K562 (cell line): ENCODE measurements at regions not wholly inside any gene's neighbourhood (a gene's known extent, or its start where the extent isn't known, plus 50 kb on each side); places are given as distances from the start of the nearest gene placed in this dataset.
"Not testable (repeated sequence)": the region's sequence is repeated elsewhere in the genome, so short reads cannot be mapped to it uniquely, and the experiment has no call there.

Experiments
- ATAC-seq: fragments of 200-7000 bp; cut with Tn5 transposase; 3 replicates; pipeline ENCODE4 v1.9.1; 2020; ENCODE audit warnings: moderate library complexity
- BruUV-seq: library from RNA; stranded (reverse); fragments of 400-500 nt; replicated peaks from 2 replicates; lab custom pipeline; 2021; lab: Mats Ljungman, UMichigan
- CTCF ChIA-PET: fragments of 300-600 bp; formaldehyde crosslinking; extraction: SDS; loops from one replicate; lab custom pipeline; 2021; ENCODE audit warnings: low intra/inter-chr PET ratio; lab: Yijun Ruan, JAX
- POLR2A ChIA-PET: fragments of 300-600, 350-650 bp; sonication (Branson Sonifier 250); formaldehyde crosslinking; extraction: SDS; loops from one replicate; lab custom pipeline; 2021; ENCODE audit warnings: antibody characterized with exemption, inconsistent platforms; lab: Yijun Ruan, JAX
- DNase-seq, 4 experiments: peaks; one replicate each; pipeline versions ENCODE4 v3.0.0 to v3.0.0-alpha.2; 2011 to 2018; ENCODE audit warnings: low spot score in 3 of 4, mixed read lengths in 3 of 4; ENCODE audit errors: extremely low read depth in 1 of 4
- FAIRE-seq: peaks from 2 replicates; lab custom pipeline; 2011; peaks lifted over from hg19 to GRCh38; lab: Jason Lieb, UNC
- H2AFZ ChIP-seq: 2 replicates; pipeline ENCODE4 v1.6.0; 2011; ENCODE audit warnings: low read depth, low read length, control low read depth, inconsistent platforms
- H3K27ac ChIP-seq: fragments of 200-600 bp; 3 replicates; pipeline ENCODE4 v1.8.0; 2011; ENCODE audit warnings: low read depth, mild to moderate bottlenecking, control low read depth, inconsistent platforms, low read length, moderate library complexity, mixed read lengths; ENCODE audit errors: extremely low read depth
- H3K27me3 ChIP-seq, 2 experiments: fragments of 300-600 bp in 1 of 2; 2 replicates in 1 of 2; 3 replicates in 1 of 2; pipeline versions ENCODE4 v1.6.0 to v1.8.0; 2011; ENCODE audit warnings: inconsistent platforms in 2 of 2, low read length in 2 of 2, mild to moderate bottlenecking in 1 of 2, mixed read lengths in 1 of 2, moderate library complexity in 1 of 2; ENCODE audit not compliant: control insufficient read depth in 2 of 2, insufficient read depth in 2 of 2
- H3K36me3 ChIP-seq: fragments of 300-600 bp; 3 replicates; pipeline ENCODE4 v1.8.0; 2011; ENCODE audit warnings: mild to moderate bottlenecking, low read length, inconsistent platforms; ENCODE audit not compliant: control insufficient read depth, insufficient read depth
- H3K4me1 ChIP-seq, 2 experiments: fragments of 200-600 bp in 1 of 2; replicated peaks in 1 of 2; 2 replicates in 1 of 2; 3 replicates in 1 of 2; pipeline versions ENCODE4 v1.5.1 to v1.8.0; 2011; ENCODE audit warnings: inconsistent platforms in 2 of 2, low read length in 2 of 2, mild to moderate bottlenecking in 1 of 2, mixed read lengths in 1 of 2, moderate library complexity in 1 of 2; ENCODE audit not compliant: control insufficient read depth in 2 of 2, insufficient read depth in 2 of 2
- H3K4me2 ChIP-seq: 2 replicates; pipeline ENCODE4 v1.6.1; 2011; ENCODE audit warnings: low read length, control low read depth, inconsistent platforms, mixed read lengths; ENCODE audit not compliant: insufficient read depth
- H3K4me3 ChIP-seq: fragments of 200-600 bp; sonication (generic), shearing (Covaris generic); 2 replicates; pipeline ENCODE4 v1.5.1; 2016; ENCODE audit warnings: control low read depth, inconsistent platforms
- H3K79me2 ChIP-seq: fragments of 200-600 bp; 3 replicates; pipeline ENCODE4 v1.8.0; 2011; ENCODE audit warnings: low read length, inconsistent platforms; ENCODE audit not compliant: control insufficient read depth, insufficient read depth
- H3K9ac ChIP-seq, 2 experiments: 2 replicates each; pipeline versions ENCODE4 v1.6.0 to v1.6.1; 2011; ENCODE audit warnings: low read depth in 2 of 2, low read length in 2 of 2, control low read depth in 1 of 2, inconsistent platforms in 1 of 2, mild to moderate bottlenecking in 1 of 2, mixed read lengths in 1 of 2; ENCODE audit not compliant: insufficient read depth in 1 of 2
- H3K9me1 ChIP-seq: one replicate; pipeline ENCODE4 v1.6.0; 2011; ENCODE audit warnings: inconsistent platforms, mild to moderate bottlenecking, low read length, moderate library complexity; ENCODE audit not compliant: control insufficient read depth, insufficient read depth
- H3K9me3 ChIP-seq: replicated peaks from 2 replicates; pipeline ENCODE4 v1.5.1; 2011; ENCODE audit warnings: low read depth, low read length, inconsistent platforms; ENCODE audit not compliant: control insufficient read depth, insufficient read depth
- H4K20me1 ChIP-seq: replicated peaks from 2 replicates; pipeline ENCODE4 v1.6.1; 2011; ENCODE audit warnings: low read length, inconsistent platforms, mixed read lengths; ENCODE audit not compliant: control insufficient read depth, insufficient read depth
- NCOA1 ChIP-seq: fragments of 450-650 bp; IDR thresholded peaks from 2 replicates; pipeline ENCODE4 v1.6.1; 2016; ENCODE audit warnings: low read depth
- RAD21 ChIP-seq, 2 experiments: fragments of 250-450 bp in 1 of 2; fragments of 450-650 bp in 1 of 2; sonication (Bioruptor Pico) in 1 of 2; formaldehyde crosslinking in 1 of 2; IDR thresholded peaks in 1 of 2; conservative IDR thresholded peaks in 1 of 2; 2 replicates each; pipeline versions ENCODE4 v1.4.0 to v1.8.0; 2020 to 2022; ENCODE audit warnings: mild to moderate bottlenecking in 2 of 2, moderate library complexity in 1 of 2
- STAT5A ChIP-seq: IDR thresholded peaks from 2 replicates; pipeline ENCODE4 v1.6.1; 2012; ENCODE audit warnings: low read length, inconsistent platforms, borderline replicate concordance
- WGBS: fragments of 100-300 bp; shearing (Covaris generic); methylation state at CpG from one replicate; pipeline ENCODE4 v1.1.6; 2016; ENCODE audit warnings: low coverage, mixed read lengths; ENCODE audit not compliant: insufficient coverage; ENCODE audit errors: missing lambda C conversion rate; 5-methylcytosine and 5-hydroxymethylcytosine counted together
- in situ Hi-C: fragments of 300-500 bp; cut with MboI; formaldehyde crosslinking; loops from 4 replicates; pipeline ENCODE4 v1.15.0; 2018; ENCODE audit warnings: inconsistent platforms, mixed read lengths
- intact Hi-C: fragments of 100-400 bp; cut with micrococcal nuclease; formaldehyde crosslinking; loops from 2 replicates; pipeline ENCODE4 v1.14.2; 2022

DNA sequence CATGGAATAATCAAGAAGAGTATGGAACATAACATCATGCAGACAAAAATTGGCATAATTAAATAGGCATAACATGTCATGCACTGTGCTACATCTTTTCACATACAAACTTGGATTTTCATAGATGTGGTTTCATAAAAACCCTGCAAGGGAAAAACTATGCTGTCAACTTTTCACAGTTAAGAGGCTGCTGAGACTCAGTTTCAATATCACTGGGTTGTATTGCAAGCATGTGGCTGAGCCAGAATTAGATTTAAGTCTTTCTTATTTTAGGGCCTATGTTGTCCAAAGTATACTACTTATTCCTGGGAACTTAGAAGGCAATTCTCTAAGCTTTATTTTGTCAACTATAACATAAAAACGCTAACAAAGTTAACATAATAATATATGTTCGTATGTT is 70.7 kb upstream of the LSAMP start:
- Histone ChIP-seq H3K4me1 (no peaks in the 10 kb centered on the region), H3K9me3 (no peaks in the 10 kb centered on the region), H2AFZ (no peak overlapping the region), H3K4me3 (no peak overlapping the region), H3K36me3 (no peaks in the 10 kb centered on the region), H3K4me2 (no peak overlapping the region), H3K79me2 (no peaks in the 10 kb centered on the region), H3K9me1 (no peaks in the 10 kb centered on the region), H3K27ac (no peak overlapping the region), H3K9ac (no peak overlapping the region)
- 0% methylated on average over 2 of the region's 2 CpGs for WGBS
- FAIRE-seq, result no peak
- ATAC-seq, result no peak
- intact Hi-C loops (no loop called here), in situ Hi-C loops (no loop called here)
- DNase-seq, result no peak
- BruUV-seq, result no TSS peak
- ChIA-PET POLR2A (no interaction called here), CTCF (no interaction called here)
- no peak for TF ChIP-seq STAT5A
- TF ChIP-seq, all 486 proteins: peak for 0
- H3K27me3 ChIP-seq, result no peaks in the 10 kb centered on the region
- no peaks in the 10 kb centered on the region for H4K20me1 ChIP-seq

DNA sequence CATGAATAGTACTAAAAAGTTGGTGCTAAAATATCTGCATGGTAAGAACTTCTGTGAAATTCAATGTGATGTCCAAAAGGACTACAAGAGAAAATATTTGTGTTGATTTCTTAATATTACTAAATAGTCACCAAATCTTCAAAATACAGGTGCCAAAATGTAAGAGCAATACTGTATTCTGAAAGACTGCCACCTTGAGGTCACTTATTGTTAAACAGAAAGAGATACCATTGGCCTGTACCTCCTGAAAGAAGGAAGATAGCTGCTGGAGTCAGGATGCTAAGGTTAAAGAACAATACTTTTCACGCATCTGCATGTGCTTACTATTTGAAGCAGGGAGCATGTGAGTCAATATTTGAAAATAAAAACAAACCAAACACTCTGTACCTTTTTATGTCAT is 72.0 kb upstream of the LSAMP start:
- POLR2A ChIA-PET, result interaction anchor here (1.1 kb wide), 1 partner anchor 8 kb away, joined by 3 read pairs; no protein-coding TSS in a partner anchor
- Histone ChIP-seq H3K9ac (no peak overlapping the region), H3K4me2 (no peak overlapping the region), H3K27me3 (no peaks in the 10 kb centered on the region), H3K4me1 (no peaks in the 10 kb centered on the region), H2AFZ (no peak overlapping the region), H3K9me3 (no peaks in the 10 kb centered on the region), H4K20me1 (no peaks in the 10 kb centered on the region), H3K9me1 (no peaks in the 10 kb centered on the region), H3K27ac (no peak overlapping the region), H3K79me2 (no peaks in the 10 kb centered on the region), H3K4me3 (no peak overlapping the region), H3K36me3 (no peaks in the 10 kb centered on the region)
- in situ Hi-C loops, result no loop called here
- intact Hi-C loops, result no loop called here
- no peak for TF ChIP-seq NCOA1
- peak in 1 of 2 experiments; percentile 6; a peak in 1 of 4 replicates for TF ChIP-seq RAD21 (CRISPR knock-in tag; conservative IDR thresholded peaks at IDR 0.05 in 1 of 2, IDR thresholded peaks at IDR 0.05 in 1 of 2)
- 0% methylated on average over 1 of the region's 1 CpG for WGBS
- FAIRE-seq (no peak), ATAC-seq (no peak), DNase-seq (peak in 1 of 4 experiments; percentile 0)
- BruUV-seq, result no TSS peak
- CTCF ChIA-PET, result no interaction called here

DNA sequence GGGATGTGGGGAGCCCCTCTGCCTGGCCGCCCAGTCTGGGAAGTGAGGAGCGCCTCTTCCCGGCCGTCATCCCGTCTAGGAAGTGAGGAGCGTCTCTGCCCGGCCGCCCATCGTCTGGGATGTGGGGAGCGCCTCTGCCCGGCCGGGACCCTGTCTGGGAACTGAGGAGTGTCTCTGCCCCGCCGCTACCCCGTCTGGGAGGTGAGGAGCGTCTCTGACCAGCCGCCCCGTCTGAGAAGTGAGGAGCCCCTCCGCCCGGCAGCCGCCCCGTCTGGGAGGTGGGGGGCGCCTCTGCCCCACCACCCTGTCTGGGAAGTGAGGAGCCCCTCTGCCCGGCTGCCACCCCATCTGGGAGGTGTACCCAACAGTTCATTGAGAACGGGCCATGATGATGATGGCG is 73.8 kb upstream of the LSAMP start:
- H3K9me1 ChIP-seq, H3K4me2 ChIP-seq, ATAC-seq, H3K4me3 ChIP-seq, DNase-seq, H3K27me3 ChIP-seq, H3K36me3 ChIP-seq, H2AFZ ChIP-seq, in situ Hi-C loops, H3K27ac ChIP-seq, H3K9me3 ChIP-seq, H3K9ac ChIP-seq, FAIRE-seq, BruUV-seq, POLR2A ChIA-PET, CTCF ChIA-PET, H3K79me2 ChIP-seq, intact Hi-C loops, H3K4me1 ChIP-seq, H4K20me1 ChIP-seq: not testable (repeated sequence)
- WGBS, result 0% methylated on average over 2 of the region's 26 CpGs
